Activated CD8-positive, alpha-beta T cell treated with anti-CD3 and anti-CD28 coated beads for 36 hours (primary cell): ENCODE measurements at regions not wholly inside any gene's neighbourhood (a gene's known extent, or its start where the extent isn't known, plus 50 kb on each side); places are given as distances from the start of the nearest gene placed in this dataset.
"Not testable (repeated sequence)": the region's sequence is repeated elsewhere in the genome, so short reads cannot be mapped to it uniquely, and the experiment has no call there.

Experiments used
- ATAC-seq: fragments of 200-7000 bp; cut with Tn5 transposase; one replicate; pipeline ENCODE4 v1.10.0; 2021; ENCODE audit warnings: mild to moderate bottlenecking, moderate library complexity
- CTCF ChIA-PET: fragments of 350-600 bp; sonication (Branson Sonifier 250); formaldehyde crosslinking; loops from one replicate; lab custom pipeline; 2021; ENCODE audit warnings: antibody characterized with exemption; lab: Charles Lee
- POLR2A ChIA-PET: fragments of 350-600 bp; sonication (Branson Sonifier 250); formaldehyde crosslinking; loops from one replicate; lab custom pipeline; 2021; ENCODE audit warnings: antibody characterized with exemption; lab: Charles Lee
- DNase-seq: peaks from one replicate; pipeline ENCODE4 v3.0.0-alpha.2; 2020
- H3K27ac Mint-ChIP-seq: one replicate; pipeline ENCODE4 v1.8.0; 2021; ENCODE audit warnings: mild to moderate bottlenecking, mixed read lengths
- H3K27me3 Mint-ChIP-seq: one replicate; pipeline ENCODE4 v1.8.0; 2021; ENCODE audit warnings: mixed read lengths
- H3K36me3 Mint-ChIP-seq: one replicate; pipeline ENCODE4 v1.8.0; 2021; ENCODE audit warnings: low read depth, mixed read lengths
- H3K4me1 Mint-ChIP-seq: one replicate; pipeline ENCODE4 v1.8.0; 2021; ENCODE audit warnings: low read depth, mixed read lengths
- H3K4me3 Mint-ChIP-seq: one replicate; pipeline ENCODE4 v1.8.0; 2021; ENCODE audit warnings: mild to moderate bottlenecking, moderate library complexity, mixed read lengths
- H3K9me3 Mint-ChIP-seq: one replicate; pipeline ENCODE4 v1.8.0; 2021; ENCODE audit warnings: mixed read lengths
- intact Hi-C: fragments of 100-400 bp; cut with micrococcal nuclease; formaldehyde crosslinking; loops from one replicate; pipeline ENCODE4 v1.10.0; 2022
- TF ChIP-seq, protein P1 (sequence below): fragments of 200-600 bp; IDR thresholded peaks from one replicate; pipeline ENCODE4 v1.8.0; 2022; ENCODE audit warnings: antibody characterized with exemption, mild to moderate bottlenecking

DNA sequence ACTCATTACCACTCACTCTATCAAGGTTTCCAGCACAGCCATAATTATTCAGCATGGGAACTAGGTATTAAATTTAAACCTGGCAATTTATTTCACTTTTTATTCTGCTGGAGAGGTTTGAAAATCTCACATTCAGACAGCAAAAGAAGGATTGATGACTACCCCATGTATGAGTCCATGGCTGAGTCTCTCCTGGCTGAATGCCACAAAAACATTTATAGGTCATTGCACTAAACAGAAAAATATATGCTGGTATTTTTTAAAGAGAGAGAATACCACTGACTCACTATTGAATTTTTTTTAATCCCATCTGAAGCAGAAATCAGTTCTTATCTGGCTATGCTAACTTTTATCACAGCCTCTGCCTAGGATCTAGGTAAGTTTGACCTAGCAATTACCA, 336.3 kb downstream of the PPP1R3A start:
- no peaks in the 10 kb centered on the region for H3K27me3 Mint-ChIP-seq
- no peak overlapping the region for H3K27ac Mint-ChIP-seq
- no peaks in the 10 kb centered on the region for H3K4me1 Mint-ChIP-seq
- DNase-seq (no peak), ATAC-seq (no peak)
- TF ChIP-seq, protein P1, sequence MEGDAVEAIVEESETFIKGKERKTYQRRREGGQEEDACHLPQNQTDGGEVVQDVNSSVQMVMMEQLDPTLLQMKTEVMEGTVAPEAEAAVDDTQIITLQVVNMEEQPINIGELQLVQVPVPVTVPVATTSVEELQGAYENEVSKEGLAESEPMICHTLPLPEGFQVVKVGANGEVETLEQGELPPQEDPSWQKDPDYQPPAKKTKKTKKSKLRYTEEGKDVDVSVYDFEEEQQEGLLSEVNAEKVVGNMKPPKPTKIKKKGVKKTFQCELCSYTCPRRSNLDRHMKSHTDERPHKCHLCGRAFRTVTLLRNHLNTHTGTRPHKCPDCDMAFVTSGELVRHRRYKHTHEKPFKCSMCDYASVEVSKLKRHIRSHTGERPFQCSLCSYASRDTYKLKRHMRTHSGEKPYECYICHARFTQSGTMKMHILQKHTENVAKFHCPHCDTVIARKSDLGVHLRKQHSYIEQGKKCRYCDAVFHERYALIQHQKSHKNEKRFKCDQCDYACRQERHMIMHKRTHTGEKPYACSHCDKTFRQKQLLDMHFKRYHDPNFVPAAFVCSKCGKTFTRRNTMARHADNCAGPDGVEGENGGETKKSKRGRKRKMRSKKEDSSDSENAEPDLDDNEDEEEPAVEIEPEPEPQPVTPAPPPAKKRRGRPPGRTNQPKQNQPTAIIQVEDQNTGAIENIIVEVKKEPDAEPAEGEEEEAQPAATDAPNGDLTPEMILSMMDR = no peak
- H3K4me3 Mint-ChIP-seq = no peak overlapping the region
- POLR2A ChIA-PET = no interaction called here
- CTCF ChIA-PET = no interaction called here
- intact Hi-C loops = no loop called here
- no peaks in the 10 kb centered on the region for H3K36me3 Mint-ChIP-seq
- no peaks in the 10 kb centered on the region for H3K9me3 Mint-ChIP-seq

DNA sequence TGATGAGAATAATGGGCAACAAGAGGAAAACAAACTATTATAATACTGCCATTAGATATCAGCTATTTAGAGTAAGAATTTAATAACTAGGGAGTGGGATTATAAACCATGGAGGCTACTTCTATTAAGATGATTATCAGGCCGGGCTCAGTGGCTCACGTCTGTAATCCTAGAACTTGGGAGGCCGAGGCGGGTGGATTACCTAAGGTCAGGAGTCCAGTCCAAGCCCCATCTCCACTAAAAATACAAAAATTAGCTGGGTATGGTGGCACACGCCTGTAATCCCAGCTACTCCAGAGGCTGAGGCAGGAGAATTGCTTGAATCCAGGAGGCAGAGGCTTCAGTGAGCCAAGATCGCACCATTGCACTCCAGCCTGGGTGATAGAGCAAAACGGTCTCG, 355.6 kb downstream of the PPP1R3A start:
- CTCF ChIA-PET, H3K36me3 Mint-ChIP-seq, H3K4me1 Mint-ChIP-seq, ATAC-seq, POLR2A ChIA-PET, H3K27me3 Mint-ChIP-seq, intact Hi-C loops, H3K27ac Mint-ChIP-seq, H3K4me3 Mint-ChIP-seq, H3K9me3 Mint-ChIP-seq, DNase-seq: not testable (repeated sequence)

DNA sequence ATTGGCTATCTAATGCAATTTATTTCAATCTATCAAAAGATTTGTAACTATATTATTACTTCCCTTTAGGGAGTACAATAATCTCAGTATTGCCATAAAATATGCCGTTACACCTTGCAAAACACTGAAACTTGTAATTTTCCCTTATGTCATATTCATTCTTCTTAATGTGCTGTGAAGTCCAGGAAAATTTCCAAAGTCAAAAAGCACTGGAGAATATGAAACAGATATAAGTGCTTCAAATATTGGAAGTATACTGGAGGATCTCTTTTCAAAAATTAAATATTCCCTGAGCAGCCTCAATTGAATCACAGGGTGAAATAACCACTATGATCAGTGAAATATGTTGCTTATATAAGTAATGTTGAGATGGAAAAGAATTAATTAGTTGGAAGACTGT, 356.0 kb downstream of the PPP1R3A start:
- H3K36me3 Mint-ChIP-seq = no peaks in the 10 kb centered on the region
- no peak overlapping the region for H3K4me3 Mint-ChIP-seq
- TF ChIP-seq, protein P1 = no peak
- H3K9me3 Mint-ChIP-seq = no peaks in the 10 kb centered on the region
- ATAC-seq (no peak), DNase-seq (no peak)
- H3K4me1 Mint-ChIP-seq = no peaks in the 10 kb centered on the region
- H3K27me3 Mint-ChIP-seq = no peaks in the 10 kb centered on the region
- no peak overlapping the region for H3K27ac Mint-ChIP-seq
- intact Hi-C loops = no loop called here
- ChIA-PET CTCF (no interaction called here), POLR2A (no interaction called here)

GRCh38 chr7:113562242-113562641, 356.6 kb downstream of the PPP1R3A start:
- CTCF ChIA-PET = no interaction called here
- DNase-seq (no peak), ATAC-seq (no peak)
- Mint-ChIP-seq H3K4me1 (no peaks in the 10 kb centered on the region), H3K27me3 (no peaks in the 10 kb centered on the region), H3K4me3 (no peak overlapping the region), H3K36me3 (no peaks in the 10 kb centered on the region), H3K9me3 (no peaks in the 10 kb centered on the region), H3K27ac (no peak overlapping the region)
- intact Hi-C loops = no loop called here
- TF ChIP-seq, protein P1 = no peak
- POLR2A ChIA-PET = no interaction called here

DNA sequence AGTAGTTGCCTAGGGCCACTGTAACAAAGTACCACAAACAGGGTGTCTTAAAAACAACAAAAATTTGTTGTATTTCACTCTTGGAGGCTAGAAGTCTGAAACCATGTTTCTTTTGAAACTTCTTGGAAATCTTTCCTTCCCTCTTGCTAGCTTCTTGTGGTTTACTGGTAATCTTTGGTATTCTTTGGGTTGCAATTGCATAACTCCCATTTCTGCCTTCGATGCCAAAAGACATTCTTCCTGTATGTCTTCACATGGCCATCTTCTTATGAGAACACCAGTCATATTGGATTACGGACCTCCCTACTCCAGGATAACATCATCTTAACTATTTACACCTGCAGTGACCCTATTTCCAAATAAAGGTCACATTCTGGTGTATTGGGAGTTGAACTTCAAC, 357.4 kb downstream of the PPP1R3A start:
- Mint-ChIP-seq H3K36me3 (no peaks in the 10 kb centered on the region), H3K27ac (no peak overlapping the region), H3K4me3 (no peak overlapping the region), H3K9me3 (no peaks in the 10 kb centered on the region), H3K27me3 (no peaks in the 10 kb centered on the region), H3K4me1 (no peaks in the 10 kb centered on the region)
- POLR2A ChIA-PET = no interaction called here
- DNase-seq (no peak), ATAC-seq (no peak)
- intact Hi-C loops = no loop called here
- TF ChIP-seq, protein P1 = no peak
- CTCF ChIA-PET = no interaction called here

GRCh38 chr7:113550966-113551365, 367.8 kb downstream of the PPP1R3A start:
- Mint-ChIP-seq H3K27me3 (no peaks in the 10 kb centered on the region), H3K4me1 (no peaks in the 10 kb centered on the region), H3K9me3 (peaks cover 2% of the 10 kb centered on the region), H3K4me3 (no peak overlapping the region), H3K27ac (no peak overlapping the region), H3K36me3 (no peaks in the 10 kb centered on the region)
- DNase-seq = no peak
- CTCF ChIA-PET = no interaction called here
- intact Hi-C loops = no loop called here
- POLR2A ChIA-PET = no interaction called here
- TF ChIP-seq, protein P1 = no peak
- no peak for ATAC-seq
